ENCODE measurements at regions not wholly inside any gene's neighbourhood (a gene's known extent, or its start where the extent isn't known, plus 50 kb on each side); places are given as distances from the start of the nearest gene placed in this dataset.

DNA sequence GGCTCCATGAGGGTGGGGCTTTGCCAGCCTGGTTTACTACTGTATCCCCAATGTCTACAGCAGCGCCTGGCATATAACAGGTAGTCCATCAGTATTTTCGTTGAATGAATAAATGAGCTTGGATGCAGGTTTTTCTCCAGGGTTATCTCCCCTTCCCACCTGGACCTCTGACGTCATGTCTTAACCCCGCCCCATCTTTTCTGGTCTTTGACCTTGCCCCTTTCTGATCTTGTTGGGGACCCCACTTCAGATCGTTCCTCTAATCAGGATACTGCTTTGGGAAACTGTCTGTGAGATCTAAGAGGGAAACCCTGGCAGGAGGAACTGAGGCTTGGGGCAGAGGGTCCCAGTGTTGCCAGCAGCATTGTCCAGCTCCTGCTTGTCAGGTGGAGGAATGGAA lies 68.8 kb upstream of the GCSH start:
- H2BK5ac ChIP-seq (ENCODE audit: low read length), result no peak overlapping the region
- H2BK120ac ChIP-seq (ENCODE audit: low read depth, low read length), result no peak overlapping the region
- WGBS, 2 donors (ENCODE audit: extremely low coverage in 2 of 2, insufficient read length in 2 of 2, insufficient replicate concordance in 1 of 2), result no CpG with 5 or more reads among the region's 5 CpGs
- no peak overlapping the region for H3K27ac ChIP-seq (replicated peaks; ENCODE audit: low read length)
- no peak for DNase-seq (ENCODE audit: low spot score)
- H3K4me2 ChIP-seq (ENCODE audit: insufficient read depth, low read length, poor library complexity, severe bottlenecking), result no peak overlapping the region
- H3K36me3 ChIP-seq (replicated peaks in 1 of 2; ENCODE audit: control insufficient read depth in 2 of 2, insufficient read depth in 2 of 2, low read length in 2 of 2), result peaks cover 0 to 5% of the 10 kb centered on the region in 2 donors
- H2BK12ac ChIP-seq (ENCODE audit: low read length), result no peak overlapping the region
- no peaks in the 10 kb centered on the region for H3K4me1 ChIP-seq (ENCODE audit: control insufficient read depth in 2 of 2, insufficient read depth in 1 of 2, low read depth in 1 of 2, low read length in 2 of 2)
- H3K27me3 ChIP-seq (ENCODE audit: control insufficient read depth in 3 of 3, insufficient read depth in 3 of 3, low read depth in 1 of 3, low read length in 3 of 3), result peaks cover 0 to 2% (median 0%) of the 10 kb centered on the region in 3 experiments
- H4K8ac ChIP-seq (ENCODE audit: low read depth, low read length), result no peak overlapping the region
- H3K9me3 ChIP-seq (replicated peaks in 1 of 2; ENCODE audit: control insufficient read depth in 2 of 2, insufficient read depth in 1 of 2, low read depth in 1 of 2, low read length in 2 of 2), result peaks cover 5 to 8% of the 10 kb centered on the region in 2 donors
- no peak overlapping the region for H2AK5ac ChIP-seq (ENCODE audit: low read depth, low read length)
- peak overlapping the region; percentile 6 for H2BK15ac ChIP-seq (ENCODE audit: low read length)
- peak overlapping the region; percentile 47 for H3K9ac ChIP-seq (ENCODE audit: low read depth, low read length, poor library complexity)
- no peak overlapping the region for H3K14ac ChIP-seq (ENCODE audit: low read length)
- H3K4ac ChIP-seq (ENCODE audit: low read length), result no peak overlapping the region
- no peaks in the 10 kb centered on the region for H3K79me1 ChIP-seq (ENCODE audit: low read depth, low read length)
- peak overlapping the region in 1 of 2 donors; percentile 37 for H3K4me3 ChIP-seq (ENCODE audit: low read length in 2 of 2)
- peak overlapping the region; percentile 48 for H3K18ac ChIP-seq (ENCODE audit: low read length)
- H3K23ac ChIP-seq (ENCODE audit: low read depth, low read length, poor library complexity), result no peak overlapping the region
- no peak overlapping the region for H2AFZ ChIP-seq (ENCODE audit: low read length)
- no peak overlapping the region for H4K91ac ChIP-seq (ENCODE audit: low read depth, low read length, poor library complexity)

DNA sequence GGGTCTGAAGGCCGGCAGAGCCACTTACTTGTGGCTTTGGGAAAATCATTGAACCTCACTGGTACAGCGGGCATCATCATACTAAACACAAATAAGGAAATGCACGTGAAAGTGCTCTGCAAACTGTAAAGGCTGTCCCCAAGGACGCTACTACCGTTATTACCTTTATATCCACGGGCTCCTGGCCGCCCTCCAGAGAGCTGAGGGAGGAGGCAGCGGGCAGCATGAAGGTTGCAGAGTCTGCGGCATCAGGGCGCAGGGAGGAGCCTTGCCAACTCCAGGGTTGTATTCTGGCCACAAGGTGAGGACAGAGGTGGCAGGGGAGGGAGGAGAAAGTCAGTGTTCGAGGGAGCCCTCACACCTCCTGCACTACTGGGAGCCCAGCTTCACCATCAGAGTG lies 68.3 kb upstream of the GCSH start:
- Histone ChIP-seq H4K91ac (ENCODE audit: low read depth, low read length, poor library complexity) (no peak overlapping the region), H3K36me3 (replicated peaks in 1 of 2; ENCODE audit: control insufficient read depth in 2 of 2, insufficient read depth in 2 of 2, low read length in 2 of 2) (peaks cover 0 to 5% of the 10 kb centered on the region in 2 donors), H2AK5ac (ENCODE audit: low read depth, low read length) (no peak overlapping the region), H4K8ac (ENCODE audit: low read depth, low read length) (no peak overlapping the region), H3K4ac (ENCODE audit: low read length) (no peak overlapping the region), H3K23ac (ENCODE audit: low read depth, low read length, poor library complexity) (no peak overlapping the region), H3K4me1 (ENCODE audit: control insufficient read depth in 2 of 2, insufficient read depth in 1 of 2, low read depth in 1 of 2, low read length in 2 of 2) (peaks cover 0 to under 1% of the 10 kb centered on the region in 2 donors), H3K79me1 (ENCODE audit: low read depth, low read length) (no peaks in the 10 kb centered on the region), H3K27ac (replicated peaks; ENCODE audit: low read length) (no peak overlapping the region), H3K9ac (ENCODE audit: low read depth, low read length, poor library complexity) (no peak overlapping the region), H3K9me3 (replicated peaks in 1 of 2; ENCODE audit: control insufficient read depth in 2 of 2, insufficient read depth in 1 of 2, low read depth in 1 of 2, low read length in 2 of 2) (peaks cover 5 to 8% of the 10 kb centered on the region in 2 donors), H2BK5ac (ENCODE audit: low read length) (no peak overlapping the region), H3K4me3 (ENCODE audit: low read length in 2 of 2) (no peak overlapping the region), H2BK12ac (ENCODE audit: low read length) (no peak overlapping the region), H2BK15ac (ENCODE audit: low read length) (no peak overlapping the region), H3K4me2 (ENCODE audit: insufficient read depth, low read length, poor library complexity, severe bottlenecking) (no peak overlapping the region), H2AFZ (ENCODE audit: low read length) (no peak overlapping the region), H3K27me3 (ENCODE audit: control insufficient read depth in 3 of 3, insufficient read depth in 3 of 3, low read depth in 1 of 3, low read length in 3 of 3) (peaks cover 0 to 2% (median 0%) of the 10 kb centered on the region in 3 experiments), H3K18ac (ENCODE audit: low read length) (no peak overlapping the region), H3K14ac (ENCODE audit: low read length) (no peak overlapping the region), H2BK120ac (ENCODE audit: low read depth, low read length) (no peak overlapping the region)
- WGBS, 2 donors (ENCODE audit: extremely low coverage in 2 of 2, insufficient read length in 2 of 2, insufficient replicate concordance in 1 of 2), result no CpG with 5 or more reads among the region's 11 CpGs
- no peak for DNase-seq (ENCODE audit: low spot score)

DNA sequence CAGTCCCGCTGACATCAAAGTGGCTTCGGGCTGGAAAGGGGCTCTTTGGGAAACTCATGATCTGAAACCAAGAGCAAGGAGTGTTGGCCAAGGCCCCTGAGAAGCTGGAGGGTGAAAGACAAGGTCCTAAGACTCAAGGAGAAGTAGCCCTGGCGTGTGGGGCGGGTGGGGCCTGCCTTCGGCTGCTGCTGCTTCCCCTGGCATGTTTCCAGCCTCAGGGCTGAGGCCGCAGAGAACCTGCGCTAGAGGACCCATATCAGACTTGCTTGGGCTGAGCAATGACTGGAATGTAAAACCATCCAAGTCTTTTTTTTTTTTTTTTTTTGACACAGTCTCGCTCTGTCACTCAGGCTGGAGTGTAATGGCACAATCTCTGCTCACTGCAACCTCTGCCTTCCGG lies 67.5 kb upstream of the GCSH start:
- Histone ChIP-seq H2AFZ (ENCODE audit: low read length) (no peak overlapping the region), H2BK120ac (ENCODE audit: low read depth, low read length) (no peak overlapping the region), H3K23ac (ENCODE audit: low read depth, low read length, poor library complexity) (no peak overlapping the region), H3K27ac (replicated peaks; ENCODE audit: low read length) (no peak overlapping the region), H2BK15ac (ENCODE audit: low read length) (no peak overlapping the region), H2AK5ac (ENCODE audit: low read depth, low read length) (no peak overlapping the region), H3K4me2 (ENCODE audit: insufficient read depth, low read length, poor library complexity, severe bottlenecking) (no peak overlapping the region), H4K8ac (ENCODE audit: low read depth, low read length) (no peak overlapping the region), H3K14ac (ENCODE audit: low read length) (no peak overlapping the region), H4K91ac (ENCODE audit: low read depth, low read length, poor library complexity) (no peak overlapping the region), H3K18ac (ENCODE audit: low read length) (no peak overlapping the region), H3K27me3 (ENCODE audit: control insufficient read depth in 3 of 3, insufficient read depth in 3 of 3, low read depth in 1 of 3, low read length in 3 of 3) (peaks cover 0 to 2% (median 0%) of the 10 kb centered on the region in 3 experiments), H2BK12ac (ENCODE audit: low read length) (no peak overlapping the region), H3K4ac (ENCODE audit: low read length) (no peak overlapping the region), H2BK5ac (ENCODE audit: low read length) (no peak overlapping the region), H3K79me1 (ENCODE audit: low read depth, low read length) (no peaks in the 10 kb centered on the region), H3K4me3 (ENCODE audit: low read length in 2 of 2) (no peak overlapping the region), H3K9ac (ENCODE audit: low read depth, low read length, poor library complexity) (no peak overlapping the region), H3K36me3 (replicated peaks in 1 of 2; ENCODE audit: control insufficient read depth in 2 of 2, insufficient read depth in 2 of 2, low read length in 2 of 2) (peaks cover 0 to 5% of the 10 kb centered on the region in 2 donors), H3K9me3 (replicated peaks in 1 of 2; ENCODE audit: control insufficient read depth in 2 of 2, insufficient read depth in 1 of 2, low read depth in 1 of 2, low read length in 2 of 2) (peaks cover 5 to 8% of the 10 kb centered on the region in 2 donors), H3K4me1 (ENCODE audit: control insufficient read depth in 2 of 2, insufficient read depth in 1 of 2, low read depth in 1 of 2, low read length in 2 of 2) (peaks cover 0 to 5% of the 10 kb centered on the region in 2 donors)
- WGBS, 2 donors (ENCODE audit: extremely low coverage in 2 of 2, insufficient read length in 2 of 2, insufficient replicate concordance in 1 of 2), result no CpG with 5 or more reads among the region's 9 CpGs
- DNase-seq (ENCODE audit: low spot score), result no peak

DNA sequence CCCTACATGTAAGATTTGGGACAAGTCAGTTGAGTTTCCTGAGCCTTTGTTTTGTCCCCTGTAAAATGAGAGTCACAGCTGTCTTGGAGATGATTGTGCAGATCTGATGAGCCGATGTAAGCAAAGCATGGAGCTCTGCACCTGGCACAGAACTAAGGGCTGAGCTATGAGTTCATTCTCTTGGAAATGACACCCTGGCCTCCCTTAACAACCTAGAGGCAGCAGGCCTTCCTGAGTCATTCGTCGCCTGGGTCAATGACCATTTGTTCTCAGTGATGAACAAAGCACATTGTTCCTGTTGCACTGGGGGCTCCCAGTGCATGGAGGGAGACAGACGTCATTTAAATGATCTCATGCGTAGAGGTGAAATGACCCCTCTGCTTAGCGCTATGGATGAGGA lies 62.8 kb upstream of the GCSH start:
- no peak overlapping the region for H3K4me3 ChIP-seq (ENCODE audit: low read length in 2 of 2)
- H3K36me3 ChIP-seq (replicated peaks in 1 of 2; ENCODE audit: control insufficient read depth in 2 of 2, insufficient read depth in 2 of 2, low read length in 2 of 2), result no peaks in the 10 kb centered on the region
- no peak overlapping the region for H4K8ac ChIP-seq (ENCODE audit: low read depth, low read length)
- H3K23ac ChIP-seq (ENCODE audit: low read depth, low read length, poor library complexity), result no peak overlapping the region
- H2BK120ac ChIP-seq (ENCODE audit: low read depth, low read length), result no peak overlapping the region
- H3K27ac ChIP-seq (replicated peaks; ENCODE audit: low read length), result no peak overlapping the region
- H3K4ac ChIP-seq (ENCODE audit: low read length), result no peak overlapping the region
- WGBS, 2 donors (ENCODE audit: extremely low coverage in 2 of 2, insufficient read length in 2 of 2, insufficient replicate concordance in 1 of 2), result no CpG with 5 or more reads among the region's 6 CpGs
- no peak overlapping the region for H3K18ac ChIP-seq (ENCODE audit: low read length)
- H2BK12ac ChIP-seq (ENCODE audit: low read length), result no peak overlapping the region
- no peak overlapping the region for H4K91ac ChIP-seq (ENCODE audit: low read depth, low read length, poor library complexity)
- no peak overlapping the region for H3K9ac ChIP-seq (ENCODE audit: low read depth, low read length, poor library complexity)
- peaks cover 3 to 5% of the 10 kb centered on the region in 2 donors for H3K9me3 ChIP-seq (replicated peaks in 1 of 2; ENCODE audit: control insufficient read depth in 2 of 2, insufficient read depth in 1 of 2, low read depth in 1 of 2, low read length in 2 of 2)
- peaks cover 2% of the 10 kb centered on the region for H3K79me1 ChIP-seq (ENCODE audit: low read depth, low read length)
- no peak for DNase-seq (ENCODE audit: low spot score)
- no peak overlapping the region for H2AFZ ChIP-seq (ENCODE audit: low read length)
- H3K4me1 ChIP-seq (ENCODE audit: control insufficient read depth in 2 of 2, insufficient read depth in 1 of 2, low read depth in 1 of 2, low read length in 2 of 2), result peaks cover 0 to 5% of the 10 kb centered on the region in 2 donors
- no peak overlapping the region for H2BK15ac ChIP-seq (ENCODE audit: low read length)
- no peak overlapping the region for H2AK5ac ChIP-seq (ENCODE audit: low read depth, low read length)
- no peak overlapping the region for H3K14ac ChIP-seq (ENCODE audit: low read length)
- H3K4me2 ChIP-seq (ENCODE audit: insufficient read depth, low read length, poor library complexity, severe bottlenecking), result no peak overlapping the region
- no peak overlapping the region for H2BK5ac ChIP-seq (ENCODE audit: low read length)
- no peaks in the 10 kb centered on the region for H3K27me3 ChIP-seq (ENCODE audit: control insufficient read depth in 3 of 3, insufficient read depth in 3 of 3, low read depth in 1 of 3, low read length in 3 of 3)

Data from neuronal stem cell (in vitro differentiated cells).